H9 (cell line): ENCODE measurements at regions not wholly inside any gene's neighbourhood (a gene's known extent, or its start where the extent isn't known, plus 50 kb on each side); places are given as distances from the start of the nearest gene placed in this dataset.

Experiments used
- DNase-seq: peaks from one replicate; pipeline ENCODE4 v3.0.0-alpha.2; 2017
- H2AFZ ChIP-seq: one replicate; pipeline ENCODE4 v1.6.1; 2013; ENCODE audit warnings: mild to moderate bottlenecking, low read length, control low read depth, moderate library complexity
- H2AK5ac ChIP-seq: 2 replicates; pipeline ENCODE4 v1.6.1; 2013; ENCODE audit warnings: low read length, control low read depth, mixed read lengths; ENCODE audit not compliant: insufficient read length
- H2BK120ac ChIP-seq: one replicate; pipeline ENCODE4 v1.6.1; 2013; ENCODE audit warnings: low read depth, mild to moderate bottlenecking, low read length, control low read depth, inconsistent platforms; ENCODE audit not compliant: poor library complexity, severe bottlenecking
- H2BK12ac ChIP-seq: 2 replicates; pipeline ENCODE4 v1.6.1; 2013; ENCODE audit warnings: low read length, control low read depth, mixed read lengths, low read depth; ENCODE audit not compliant: insufficient read length
- H2BK15ac ChIP-seq: 2 replicates; pipeline ENCODE4 v1.6.1; 2013; ENCODE audit warnings: low read depth, low read length, control low read depth
- H2BK20ac ChIP-seq: one replicate; pipeline ENCODE4 v1.6.1; 2013; ENCODE audit warnings: low read depth, mild to moderate bottlenecking, low read length, control low read depth, inconsistent platforms; ENCODE audit not compliant: poor library complexity, severe bottlenecking
- H2BK5ac ChIP-seq: 2 replicates; pipeline ENCODE4 v1.6.1; 2013; ENCODE audit warnings: low read length, control low read depth, mixed read lengths; ENCODE audit not compliant: insufficient read length
- H3K14ac ChIP-seq: 2 replicates; pipeline ENCODE4 v1.6.1; 2013; ENCODE audit warnings: low read length, control low read depth; ENCODE audit not compliant: insufficient read depth
- H3K18ac ChIP-seq: 2 replicates; pipeline ENCODE4 v1.6.1; 2013; ENCODE audit warnings: low read depth, mild to moderate bottlenecking, mixed read lengths, low read length, control low read depth; ENCODE audit not compliant: insufficient read length
- H3K23ac ChIP-seq: 2 replicates; pipeline ENCODE4 v1.6.1; 2013; ENCODE audit warnings: low read length, control low read depth, mixed read lengths, low read depth; ENCODE audit not compliant: insufficient read length
- H3K23me2 ChIP-seq: 2 replicates; pipeline ENCODE4 v1.6.1; 2013; ENCODE audit warnings: low read depth, mild to moderate bottlenecking, mixed read lengths, low read length, control low read depth; ENCODE audit not compliant: insufficient read length, poor library complexity, severe bottlenecking
- H3K27ac ChIP-seq: 2 replicates; pipeline ENCODE4 v1.5.1; 2013; ENCODE audit warnings: low read length, control low read depth, mixed read lengths, low read depth; ENCODE audit not compliant: insufficient read length
- H3K27me3 ChIP-seq: 2 replicates; pipeline ENCODE4 v1.6.1; 2013; ENCODE audit warnings: low read length, control low read depth, inconsistent platforms; ENCODE audit not compliant: insufficient read depth
- H3K4ac ChIP-seq: 2 replicates; pipeline ENCODE4 v1.6.1; 2013; ENCODE audit warnings: low read depth, mild to moderate bottlenecking, control low read depth, inconsistent platforms, low read length, moderate library complexity
- H3K4me1 ChIP-seq: 2 replicates; pipeline ENCODE4 v1.6.1; 2013; ENCODE audit warnings: low read length, control low read depth, inconsistent platforms; ENCODE audit not compliant: insufficient read depth
- H3K4me2 ChIP-seq: 2 replicates; pipeline ENCODE4 v1.6.1; 2013; ENCODE audit warnings: low read length, control low read depth, mixed read lengths; ENCODE audit not compliant: insufficient read length, insufficient read depth
- H3K56ac ChIP-seq: 2 replicates; pipeline ENCODE4 v1.6.1; 2013; ENCODE audit warnings: low read depth, mild to moderate bottlenecking, mixed read lengths, low read length, control low read depth; ENCODE audit not compliant: insufficient read length
- H3K79me1 ChIP-seq: 2 replicates; pipeline ENCODE4 v1.6.1; 2013; ENCODE audit warnings: low read depth, mild to moderate bottlenecking, moderate library complexity, low read length, control low read depth, inconsistent platforms; ENCODE audit not compliant: insufficient read depth, poor library complexity, severe bottlenecking
- H3K79me2 ChIP-seq: 2 replicates; pipeline ENCODE4 v1.6.1; 2013; ENCODE audit warnings: low read length, control low read depth, inconsistent platforms; ENCODE audit not compliant: insufficient read depth
- H3K9ac ChIP-seq: 2 replicates; pipeline ENCODE4 v1.6.1; 2013; ENCODE audit warnings: low read length, control low read depth, mixed read lengths; ENCODE audit not compliant: insufficient read length; ENCODE audit errors: extremely low read depth
- H3K9me3 ChIP-seq: one replicate; pipeline ENCODE4 v1.6.1; 2013; ENCODE audit warnings: low read depth, low read length, inconsistent platforms; ENCODE audit not compliant: control insufficient read depth
- H3T11ph ChIP-seq: one replicate; pipeline ENCODE4 v1.6.1; 2013; ENCODE audit warnings: mild to moderate bottlenecking, low read length, control low read depth, inconsistent platforms
- H4K20me1 ChIP-seq: one replicate; pipeline ENCODE4 v1.6.1; 2013; ENCODE audit not compliant: control insufficient read depth, insufficient read length, insufficient read depth
- H4K5ac ChIP-seq: 2 replicates; pipeline ENCODE4 v1.6.1; 2013; ENCODE audit warnings: low read depth, mild to moderate bottlenecking, mixed read lengths, low read length, control low read depth; ENCODE audit not compliant: insufficient read length
- H4K8ac ChIP-seq: replicated peaks from 2 replicates; pipeline ENCODE4 v1.6.1; 2013; ENCODE audit warnings: low read length, control low read depth, mixed read lengths, low read depth; ENCODE audit not compliant: insufficient read length
- H4K91ac ChIP-seq: 2 replicates; pipeline ENCODE4 v1.6.1; 2013; ENCODE audit warnings: low read depth, mild to moderate bottlenecking, moderate library complexity, mixed read lengths, low read length, control low read depth; ENCODE audit not compliant: insufficient read length
- H3K27ac Mint-ChIP-seq, 3 experiments: 2 replicates in 2 of 3; 3 replicates in 1 of 3; pipeline ENCODE4 v1.8.0; 2020 to 2021; ENCODE audit warnings: mixed read lengths in 3 of 3, mild to moderate bottlenecking in 1 of 3, moderate library complexity in 1 of 3
- H3K27me3 Mint-ChIP-seq: 2 replicates; pipeline ENCODE4 v1.8.0; 2021; ENCODE audit warnings: low read depth, mild to moderate bottlenecking, moderate library complexity, mixed read lengths
- H3K36me3 Mint-ChIP-seq, 3 experiments: 2 replicates in 2 of 3; 3 replicates in 1 of 3; pipeline ENCODE4 v1.8.0; 2020 to 2021; ENCODE audit warnings: low read depth in 3 of 3, mixed read lengths in 3 of 3; ENCODE audit not compliant: insufficient read depth in 1 of 3
- H3K4me1 Mint-ChIP-seq, 2 experiments: 2 replicates each; pipeline ENCODE4 v1.8.0; 2020; ENCODE audit warnings: mixed read lengths in 2 of 2
- H3K4me3 Mint-ChIP-seq, 2 experiments: 2 replicates in 1 of 2; 3 replicates in 1 of 2; pipeline ENCODE4 v1.8.0; 2020 to 2021; ENCODE audit warnings: mild to moderate bottlenecking in 2 of 2, mixed read lengths in 2 of 2, moderate library complexity in 1 of 2
- H3K9me3 Mint-ChIP-seq, 2 experiments: 2 replicates in 1 of 2; 3 replicates in 1 of 2; pipeline ENCODE4 v1.8.0; 2020; ENCODE audit warnings: mild to moderate bottlenecking in 2 of 2, mixed read lengths in 2 of 2, moderate library complexity in 1 of 2
- WGBS: extraction: QIAGEN DNeasy Blood & Tissue Kit; methylation state at CpG from one replicate; pipeline ENCODE4 v1.1.7; 2013; ENCODE audit warnings: missing lambda C conversion rate, low lambda C conversion rate, mixed read lengths; ENCODE audit not compliant: insufficient read length; ENCODE audit errors: extremely low coverage; 5-methylcytosine and 5-hydroxymethylcytosine counted together
- TF ChIP-seq, protein P1 (sequence below): fragments of 200-600 bp; sonication (generic); conservative IDR thresholded peaks from 3 replicates; pipeline ENCODE4 v1.8.0; 2021; ENCODE audit warnings: antibody characterized with exemption, mild to moderate bottlenecking

DNA sequence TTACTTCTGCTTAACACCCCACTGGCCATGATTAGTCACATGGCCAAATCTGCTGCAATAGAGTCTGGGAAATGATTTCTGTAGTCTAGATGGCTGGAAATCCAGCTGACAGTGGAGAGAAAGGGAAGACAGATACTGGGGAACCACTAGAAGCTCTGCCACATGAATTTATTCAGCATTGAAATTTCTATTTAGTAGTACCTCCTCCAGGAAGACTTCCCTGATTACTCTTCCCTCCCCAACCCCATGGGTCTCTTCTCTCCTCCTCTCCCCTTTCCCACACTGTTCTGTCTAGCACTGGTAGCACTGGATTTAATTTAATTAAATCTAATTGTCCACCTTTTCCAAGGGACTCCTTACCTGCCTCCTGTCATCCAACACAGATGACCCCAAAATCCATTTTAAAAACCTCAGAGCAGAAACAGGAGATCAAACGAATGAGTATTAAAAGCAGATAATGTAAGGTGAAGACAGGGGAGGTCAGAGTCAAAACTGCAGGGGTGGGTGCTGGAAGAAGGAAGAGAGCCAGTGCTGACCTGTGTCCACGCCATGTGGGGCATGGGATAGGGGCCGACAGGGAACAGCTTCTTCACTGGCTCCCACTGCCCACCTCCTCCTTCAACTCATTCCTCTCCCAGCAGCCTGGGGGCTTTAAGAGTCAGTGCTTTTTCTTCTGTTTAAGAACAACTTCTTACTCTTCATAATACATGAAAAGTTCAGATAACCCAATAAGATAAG is 169.2 kb upstream of the HS6ST1 start:
- Histone ChIP-seq H2AFZ (no peak overlapping the region), H3K23me2 (no peaks in the 10 kb centered on the region), H4K91ac (no peak overlapping the region), H3K27me3 (no peaks in the 10 kb centered on the region), H2BK120ac (no peak overlapping the region), H2BK12ac (no peak overlapping the region), H4K5ac (no peak overlapping the region), H3K56ac (no peak overlapping the region), H2BK5ac (no peak overlapping the region), H3K18ac (no peak overlapping the region), H2AK5ac (no peak overlapping the region), H4K8ac (no peak overlapping the region), H3K4me2 (no peak overlapping the region), H3K4me1 (peaks cover 10% of the 10 kb centered on the region; the same call in 1 of the 2 replicates), H2BK15ac (0 out of 2 replicates have a peak overlapping the region, but pooled peaks have one; percentile 73), H4K20me1 (no peaks in the 10 kb centered on the region), H3K23ac (no peak overlapping the region), H3K79me2 (no peaks in the 10 kb centered on the region), H3T11ph (no peak overlapping the region), H3K9me3 (no peaks in the 10 kb centered on the region), H3K9ac (no peak overlapping the region), H2BK20ac (no peak overlapping the region), H3K79me1 (no peaks in the 10 kb centered on the region), H3K4ac (no peak overlapping the region), H3K14ac (no peak overlapping the region; the same call in 1 of the 2 replicates), H3K27ac (no peak overlapping the region)
- TF ChIP-seq, protein P1, sequence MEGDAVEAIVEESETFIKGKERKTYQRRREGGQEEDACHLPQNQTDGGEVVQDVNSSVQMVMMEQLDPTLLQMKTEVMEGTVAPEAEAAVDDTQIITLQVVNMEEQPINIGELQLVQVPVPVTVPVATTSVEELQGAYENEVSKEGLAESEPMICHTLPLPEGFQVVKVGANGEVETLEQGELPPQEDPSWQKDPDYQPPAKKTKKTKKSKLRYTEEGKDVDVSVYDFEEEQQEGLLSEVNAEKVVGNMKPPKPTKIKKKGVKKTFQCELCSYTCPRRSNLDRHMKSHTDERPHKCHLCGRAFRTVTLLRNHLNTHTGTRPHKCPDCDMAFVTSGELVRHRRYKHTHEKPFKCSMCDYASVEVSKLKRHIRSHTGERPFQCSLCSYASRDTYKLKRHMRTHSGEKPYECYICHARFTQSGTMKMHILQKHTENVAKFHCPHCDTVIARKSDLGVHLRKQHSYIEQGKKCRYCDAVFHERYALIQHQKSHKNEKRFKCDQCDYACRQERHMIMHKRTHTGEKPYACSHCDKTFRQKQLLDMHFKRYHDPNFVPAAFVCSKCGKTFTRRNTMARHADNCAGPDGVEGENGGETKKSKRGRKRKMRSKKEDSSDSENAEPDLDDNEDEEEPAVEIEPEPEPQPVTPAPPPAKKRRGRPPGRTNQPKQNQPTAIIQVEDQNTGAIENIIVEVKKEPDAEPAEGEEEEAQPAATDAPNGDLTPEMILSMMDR, result no peak
- peaks cover 56 to 58% of the 10 kb centered on the region in 2 experiments for H3K4me1 Mint-ChIP-seq
- peak; percentile 20 for DNase-seq
- no peak overlapping the region for H3K27ac Mint-ChIP-seq
- H3K4me3 Mint-ChIP-seq, result no peak overlapping the region; a peak in 1 of 5 replicates
- peaks cover 0 to 3% of the 10 kb centered on the region in 2 experiments; a peak in 2 of 5 replicates for H3K9me3 Mint-ChIP-seq
- WGBS, result no CpG with 5 or more reads among the region's 3 CpGs
- peaks cover 3% of the 10 kb centered on the region; the same call in 1 of the 2 replicates for H3K27me3 Mint-ChIP-seq
- H3K36me3 Mint-ChIP-seq, result no peaks in the 10 kb centered on the region
